Renal pelvis (tissue), 1 donor: ENCODE measurements at regions not wholly inside any gene's neighbourhood (a gene's known extent, or its start where the extent isn't known, plus 50 kb on each side); places are given as distances from the start of the nearest gene placed in this dataset.
"Not testable (repeated sequence)": the region's sequence is repeated elsewhere in the genome, so short reads cannot be mapped to it uniquely, and the experiment has no call there.

Experiments
- DNase-seq: peaks from one replicate; pipeline ENCODE4 v3.0.0-alpha.2; 2013

- not testable (repeated sequence) for DNase-seq
Observed at GRCh38 chr12:54105809-54106208, 52.2 kb downstream of the HOXC4 start.

- not testable (repeated sequence) for DNase-seq
Observed at GRCh38 chr12:54106252-54106651, 52.6 kb downstream of the HOXC4 start.

GRCh38 chr12:54106803-54107579 lies 53.4 kb downstream of the HOXC4 start:
- not testable (repeated sequence) for DNase-seq

- DNase-seq: peak; percentile 44
Observed at GRCh38 chr12:54112336-54112735, 58.7 kb downstream of the HOXC4 start.

GRCh38 chr12:54116055-54116454 lies 62.4 kb downstream of the HOXC4 start:
- DNase-seq: not testable (repeated sequence)

- DNase-seq: not testable (repeated sequence)
Observed at GRCh38 chr12:54117392-54117791, 63.8 kb downstream of the HOXC4 start.

GRCh38 chr12:54119082-54119481 lies 65.4 kb downstream of the HOXC4 start:
- not testable (repeated sequence) for DNase-seq

GRCh38 chr12:54123981-54124380 lies 64.8 kb downstream of the SMUG1 start:
- not testable (repeated sequence) for DNase-seq

- DNase-seq: not testable (repeated sequence)
Observed at GRCh38 chr12:54125708-54126028, 63.1 kb downstream of the SMUG1 start.

- peak; percentile 50 for DNase-seq
Observed at GRCh38 chr12:54126029-54126695, 62.6 kb downstream of the SMUG1 start.

- DNase-seq: peak; percentile 69
Observed at GRCh38 chr12:54126696-54127537, 61.9 kb downstream of the SMUG1 start.

GRCh38 chr12:54127538-54128259 lies 61.1 kb downstream of the SMUG1 start:
- no peak for DNase-seq

GRCh38 chr12:54128416-54128815 lies 60.4 kb downstream of the SMUG1 start:
- DNase-seq: no peak

GRCh38 chr12:54129028-54129903 lies 59.5 kb downstream of the SMUG1 start:
- no peak for DNase-seq
